Right lung (tissue), 2 donors: ENCODE measurements at regions not wholly inside any gene's neighbourhood (a gene's known extent, or its start where the extent isn't known, plus 50 kb on each side); places are given as distances from the start of the nearest gene placed in this dataset.

ENCODE experiments used
- DNase-seq, 2 donors: peaks; one replicate each; pipeline ENCODE4 v3.0.0-alpha.2; 2013

- no peak for DNase-seq
Observed at GRCh38 chrX:10818651-10819050, 198.3 kb upstream of the MID1 start.

GRCh38 chrX:10819973-10820372 is 199.6 kb upstream of the MID1 start:
- DNase-seq = no peak

GRCh38 chrX:10821293-10821692 is 200.9 kb upstream of the MID1 start:
- no peak for DNase-seq

DNA sequence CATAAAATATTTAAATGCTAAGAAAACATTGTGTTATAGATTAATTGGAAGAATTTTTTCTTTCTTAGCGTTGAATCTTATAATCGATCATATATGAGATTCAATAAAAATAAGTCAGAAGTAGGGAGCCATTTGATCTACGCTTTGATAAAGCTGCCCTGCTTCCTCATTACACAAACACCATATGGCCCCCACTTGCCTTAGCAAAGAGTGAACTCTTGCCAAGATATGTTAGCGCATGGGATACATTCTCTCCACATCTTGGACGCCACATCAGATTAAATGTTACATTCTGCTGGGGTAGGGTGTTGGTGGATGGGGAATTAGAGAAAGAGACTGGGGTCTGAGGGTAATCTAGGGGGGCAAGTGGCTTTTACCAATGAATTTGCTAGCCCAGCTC is 207.7 kb upstream of the MID1 start:
- DNase-seq = no peak

DNA sequence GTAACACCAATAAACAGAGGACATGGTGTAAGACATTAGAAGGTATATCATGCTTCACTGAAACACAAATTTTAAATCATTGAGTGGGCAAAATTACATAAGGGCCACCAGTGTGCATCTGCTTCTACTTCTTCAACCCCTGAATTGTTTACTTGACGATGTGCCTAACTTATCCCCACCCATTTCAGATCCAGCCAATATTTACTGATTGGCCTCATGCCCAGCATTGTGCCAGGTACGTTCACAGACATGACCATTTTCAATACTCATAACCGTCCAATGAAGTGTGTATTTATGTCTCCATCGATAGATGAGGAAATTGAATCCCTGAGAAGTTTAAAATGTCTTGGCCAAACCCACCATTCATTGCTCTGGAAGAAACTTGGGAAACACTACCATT is 208.3 kb upstream of the MID1 start:
- DNase-seq = no peak

- DNase-seq = no peak
Observed at GRCh38 chrX:10831716-10832502, 211.5 kb upstream of the MID1 start.

GRCh38 chrX:10833299-10834169 is 213.1 kb upstream of the MID1 start:
- DNase-seq = no peak

GRCh38 chrX:10841579-10841978 is 221.2 kb upstream of the MID1 start:
- DNase-seq = peak; percentile 38 to 39

GRCh38 chrX:10842646-10843045 is 222.3 kb upstream of the MID1 start:
- no peak for DNase-seq

DNA sequence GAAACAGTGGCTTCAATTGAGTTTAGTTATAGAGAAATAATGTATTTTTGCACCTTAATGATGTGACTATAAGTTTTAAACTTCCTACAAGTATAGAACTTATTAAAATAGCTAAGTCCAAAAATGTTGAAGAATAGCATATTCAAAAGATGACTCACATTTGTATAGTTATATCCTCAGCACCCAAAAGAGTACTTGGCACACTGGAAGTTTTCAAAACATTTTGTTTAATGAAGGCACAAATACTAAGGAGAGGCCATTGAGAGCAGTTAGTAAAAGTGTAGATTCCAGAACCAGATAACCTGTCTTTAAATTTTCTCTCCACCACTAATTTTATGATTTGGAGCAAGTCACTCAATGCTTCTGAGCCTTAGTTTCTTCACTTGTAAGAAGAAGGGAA is 226.9 kb upstream of the MID1 start:
- no peak for DNase-seq

- DNase-seq = no peak
Observed at GRCh38 chrX:10851809-10852208, 231.4 kb upstream of the MID1 start.

DNA sequence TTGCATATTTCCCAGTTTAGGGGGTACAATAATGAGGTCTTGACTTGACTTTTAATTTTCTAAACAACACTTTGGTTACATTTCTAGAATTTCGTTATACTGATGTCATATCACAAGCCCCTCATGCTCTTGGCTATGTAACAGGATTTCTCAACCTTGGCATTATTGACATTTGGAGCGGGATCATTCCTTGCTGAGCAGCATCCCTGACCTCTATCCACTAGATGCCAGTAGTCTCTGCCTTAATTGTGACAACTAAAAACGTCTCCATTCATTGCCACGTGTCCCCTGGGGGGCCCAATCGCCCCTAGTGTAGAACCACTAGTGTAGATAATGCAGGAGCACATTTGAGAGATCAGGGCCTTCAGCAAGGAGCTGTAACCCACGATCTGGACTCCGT is 234.2 kb upstream of the MID1 start:
- no peak for DNase-seq

DNA sequence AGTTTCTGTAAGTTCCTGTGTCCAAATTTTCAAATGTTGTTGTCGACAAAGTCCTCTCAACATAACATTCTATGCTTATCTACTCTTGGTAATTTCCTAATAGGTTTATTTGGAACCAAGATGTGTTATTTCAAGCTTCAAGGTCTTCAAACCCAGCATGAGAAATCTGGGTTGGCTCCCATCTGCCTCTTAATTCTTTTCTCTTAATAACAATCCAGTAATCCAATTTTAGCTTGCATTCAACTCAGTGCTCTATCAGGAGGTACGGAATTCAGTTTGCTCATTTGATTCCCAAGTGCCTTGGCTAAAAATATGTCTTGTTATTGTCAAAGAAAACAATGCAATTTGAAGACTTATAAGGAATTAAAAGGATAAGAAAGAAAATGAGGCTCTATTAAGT is 235.5 kb upstream of the MID1 start:
- no peak for DNase-seq

- no peak for DNase-seq
Observed at GRCh38 chrX:10856797-10857196, 236.4 kb upstream of the MID1 start.

DNA sequence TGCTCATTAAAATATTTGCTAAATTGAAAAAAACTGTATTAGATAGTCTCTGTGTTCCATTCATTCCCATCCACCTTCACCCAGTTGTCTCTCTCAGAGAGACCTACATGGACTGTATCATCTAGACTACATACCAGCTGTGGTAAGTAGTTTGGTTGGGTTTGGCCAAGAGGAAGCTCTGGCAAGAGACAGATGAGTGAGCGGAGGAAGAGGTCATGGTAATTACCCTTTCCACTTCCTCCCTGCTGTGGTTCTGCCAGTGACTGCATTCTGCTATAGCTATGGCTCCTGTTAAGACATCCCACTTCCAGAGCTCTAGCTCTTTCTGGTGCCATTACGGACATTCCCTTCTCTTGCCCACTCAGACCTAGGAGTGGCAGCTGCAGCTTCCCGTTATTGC is 239.0 kb upstream of the MID1 start:
- no peak for DNase-seq

- DNase-seq = no peak
Observed at GRCh38 chrX:10875995-10876394, 235.1 kb upstream of the HCCS start.

DNA sequence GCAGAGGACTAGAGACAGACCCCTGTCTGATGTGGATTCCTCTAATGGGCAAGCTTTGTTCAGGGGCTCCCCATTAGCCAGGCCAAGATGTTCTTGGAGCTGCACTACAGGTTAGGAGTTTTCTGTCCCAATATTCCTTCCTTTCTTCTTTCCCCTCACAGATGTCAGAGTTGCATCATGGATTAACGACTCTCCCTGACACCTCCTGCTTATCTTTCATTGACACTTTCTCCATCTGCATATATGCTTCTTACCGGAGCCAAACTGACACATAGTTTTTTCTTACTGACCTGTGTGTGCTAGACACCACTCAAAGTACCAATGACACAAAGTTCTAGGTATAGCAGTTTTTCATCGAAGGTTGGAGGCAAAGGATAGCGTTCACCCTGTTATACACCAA is 228.6 kb upstream of the HCCS start:
- no peak for DNase-seq

GRCh38 chrX:10884246-10884645 is 226.9 kb upstream of the HCCS start:
- no peak for DNase-seq

- no peak for DNase-seq
Observed at GRCh38 chrX:10892621-10893225, 218.4 kb upstream of the HCCS start.

DNA sequence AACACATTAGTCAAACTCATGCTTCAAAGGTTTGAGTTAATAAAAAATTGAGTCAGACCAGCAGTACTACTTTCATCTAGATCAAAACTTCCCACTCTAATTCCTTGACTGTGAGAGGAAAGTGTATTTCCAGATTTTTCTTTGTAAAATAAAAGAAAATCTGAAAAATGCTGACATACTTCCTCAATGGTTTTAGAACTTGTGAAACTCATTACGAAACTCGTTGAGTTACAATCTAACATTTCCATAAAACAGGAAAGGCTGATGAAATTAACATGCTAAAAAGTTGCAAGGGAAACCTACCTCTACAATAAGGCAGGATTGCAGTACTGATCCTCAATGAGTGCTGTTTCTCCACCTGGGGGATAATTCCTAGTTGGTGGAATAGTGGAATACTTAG is 217.8 kb upstream of the HCCS start:
- DNase-seq = no peak

DNA sequence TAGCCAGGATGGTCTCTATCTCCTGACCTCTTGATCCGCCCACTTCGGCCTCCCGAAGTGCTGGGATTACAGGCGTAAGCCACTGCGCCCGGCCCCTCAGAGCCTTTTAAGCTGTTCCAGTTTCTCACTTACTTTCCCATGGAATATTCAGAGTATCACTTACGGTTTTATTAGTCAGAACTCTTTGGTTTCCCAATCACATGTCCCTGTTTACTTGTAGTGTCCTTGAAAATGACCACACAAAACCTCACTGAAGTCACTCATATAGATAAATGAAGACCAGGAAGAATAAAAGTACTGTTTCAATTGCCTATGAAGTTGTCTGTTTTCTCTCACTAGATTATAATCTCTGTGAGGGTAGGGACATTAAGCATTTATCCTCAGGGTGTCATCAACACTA is 217.2 kb upstream of the HCCS start:
- no peak for DNase-seq

GRCh38 chrX:10897768-10898167 is 213.4 kb upstream of the HCCS start:
- DNase-seq = no peak
